ENCODE measurements at regions not wholly inside any gene's neighbourhood (a gene's known extent, or its start where the extent isn't known, plus 50 kb on each side); places are given as distances from the start of the nearest gene placed in this dataset.

GRCh38 chr12:131279281-131279921 is 325.7 kb downstream of the ADGRD1 start:
- ATAC-seq (peak in 1 of 4 donors; percentile 17), DNase-seq (peak in 3 of 5 donors; percentile 3 to 38 (median 16))
- intact Hi-C loops (cut with DNase I) = no loop called here
- H3K4me1 ChIP-seq = no peaks in the 10 kb centered on the region
- no peak overlapping the region for H3K27ac ChIP-seq
- TF ChIP-seq POLR2A (IDR thresholded peaks at IDR 0.05) (no peak), CTCF (IDR thresholded peaks at IDR 0.05) (no peak)
- 58 to 72% (median 70%) methylated on average over 9 to 13 of the region's 13 CpGs for WGBS, 4 donors
- no peaks in the 10 kb centered on the region for H3K9me3 ChIP-seq
- H3K27me3 ChIP-seq = peaks cover 0 to 38% (median 0%) of the 10 kb centered on the region in 9 donors
- no peak overlapping the region for H3K4me3 ChIP-seq
- H3K36me3 ChIP-seq = no peaks in the 10 kb centered on the region

- no peak overlapping the region for H3K27ac ChIP-seq
- H3K36me3 ChIP-seq = no peaks in the 10 kb centered on the region
- DNase-seq (peak in 2 of 5 donors; percentile 7 to 40), ATAC-seq (no peak)
- intact Hi-C loops (cut with DNase I) = no loop called here
- TF ChIP-seq POLR2A (IDR thresholded peaks at IDR 0.05) = no peak
- TF ChIP-seq CTCF (IDR thresholded peaks at IDR 0.05) = no peak
- no peaks in the 10 kb centered on the region for H3K9me3 ChIP-seq
- H3K4me3 ChIP-seq = no peak overlapping the region
- peaks cover 0 to 36% (median 0%) of the 10 kb centered on the region in 9 donors for H3K27me3 ChIP-seq
- H3K4me1 ChIP-seq = no peaks in the 10 kb centered on the region
- 74 to 84% (median 76%) methylated on average over 8 to 9 of the region's 9 CpGs for WGBS, 4 donors
Measured at GRCh38 chr12:131280426-131280825, 326.7 kb downstream of the ADGRD1 start.

- Histone ChIP-seq H3K27me3 (peaks cover 0 to 30% (median 0%) of the 10 kb centered on the region in 9 donors), H3K9me3 (no peaks in the 10 kb centered on the region), H3K4me3 (no peak overlapping the region), H3K36me3 (no peaks in the 10 kb centered on the region), H3K4me1 (no peaks in the 10 kb centered on the region), H3K27ac (no peak overlapping the region)
- ATAC-seq = no peak
- peak in 1 of 5 donors; percentile 9 for DNase-seq
- WGBS, 4 donors = 77 to 83% (median 83%) methylated on average over 9 to 11 of the region's 11 CpGs
- intact Hi-C loops (cut with DNase I) = no loop called here
- TF ChIP-seq CTCF (IDR thresholded peaks at IDR 0.05) = no peak
- TF ChIP-seq POLR2A (IDR thresholded peaks at IDR 0.05) = no peak
Measured at GRCh38 chr12:131281016-131281415, 327.3 kb downstream of the ADGRD1 start.

GRCh38 chr12:131282292-131283080 is 328.8 kb downstream of the ADGRD1 start:
- no peaks in the 10 kb centered on the region for H3K9me3 ChIP-seq
- DNase-seq = peak in 2 of 5 donors; percentile 15 to 23
- no peaks in the 10 kb centered on the region for H3K4me1 ChIP-seq
- no peak for ATAC-seq
- H3K27ac ChIP-seq = no peak overlapping the region
- intact Hi-C loops (cut with DNase I) = no loop called here
- TF ChIP-seq POLR2A (IDR thresholded peaks at IDR 0.05) (no peak), CTCF (IDR thresholded peaks at IDR 0.05) (no peak)
- peaks cover 0 to 23% (median 0%) of the 10 kb centered on the region in 9 donors for H3K27me3 ChIP-seq
- H3K4me3 ChIP-seq = no peak overlapping the region
- H3K36me3 ChIP-seq = no peaks in the 10 kb centered on the region
- WGBS, 4 donors = 83 to 88% (median 87%) methylated on average over 24 to 33 of the region's 33 CpGs
